CD4-positive, CD25-positive, alpha-beta regulatory T cell (primary cell): ENCODE measurements at regions not wholly inside any gene's neighbourhood (a gene's known extent, or its start where the extent isn't known, plus 50 kb on each side); places are given as distances from the start of the nearest gene placed in this dataset.

Experiments used
- ATAC-seq, 2 donors: fragments of 150-1000 bp; cut with Tn5 transposase; one replicate each; pipeline ENCODE4 v1.10.0; 2021; ENCODE audit warnings: low read depth in 2 of 2, moderate number of reproducible peaks in 2 of 2, moderate library complexity in 1 of 2
- DNase-seq, 3 donors: peaks; one replicate each; pipeline versions ENCODE4 v3.0.0 to v3.0.0-alpha.2; 2012 to 2022; ENCODE audit warnings: mixed read lengths in 1 of 3
- H3K27ac ChIP-seq: one replicate; pipeline ENCODE4 v1.7.0; 2013; ENCODE audit warnings: mild to moderate bottlenecking, low read length; ENCODE audit not compliant: insufficient read depth, poor library complexity, severe bottlenecking
- H3K27me3 ChIP-seq: one replicate; pipeline ENCODE4 v1.7.0; 2013; ENCODE audit warnings: low read length; ENCODE audit not compliant: control insufficient read depth, insufficient read depth
- H3K36me3 ChIP-seq: one replicate; pipeline ENCODE4 v1.7.0; 2013; ENCODE audit warnings: mild to moderate bottlenecking, low read length, moderate library complexity; ENCODE audit not compliant: control insufficient read depth, insufficient read depth
- H3K4me1 ChIP-seq: 2 replicates; pipeline ENCODE4 v1.7.0; 2013; ENCODE audit warnings: mild to moderate bottlenecking, low read length; ENCODE audit not compliant: insufficient read depth, control insufficient read depth, poor library complexity, severe bottlenecking
- H3K4me3 ChIP-seq: one replicate; pipeline ENCODE4 v1.7.0; 2013; ENCODE audit warnings: low read depth, mild to moderate bottlenecking, low read length, moderate library complexity
- H3K9me3 ChIP-seq, 2 experiments: 1 replicate in 1 of 2; 2 replicates in 1 of 2; pipeline ENCODE4 v1.7.0; 2013; ENCODE audit warnings: low read length in 2 of 2, mild to moderate bottlenecking in 1 of 2, moderate library complexity in 1 of 2; ENCODE audit not compliant: control insufficient read depth in 2 of 2
- H3K27ac Mint-ChIP-seq, 3 donors: one replicate each; pipeline ENCODE4 v1.8.0; 2020 to 2022; ENCODE audit warnings: mild to moderate bottlenecking in 3 of 3, mixed read lengths in 3 of 3, moderate library complexity in 2 of 3
- H3K27me3 Mint-ChIP-seq: one replicate; pipeline ENCODE4 v1.8.0; 2022; ENCODE audit warnings: mild to moderate bottlenecking, mixed read lengths
- H3K36me3 Mint-ChIP-seq: one replicate; pipeline ENCODE4 v1.8.0; 2020; ENCODE audit warnings: mixed read lengths
- H3K4me1 Mint-ChIP-seq, 4 donors: one replicate each; pipeline ENCODE4 v1.8.0; 2020 to 2022; ENCODE audit warnings: mixed read lengths in 4 of 4, mild to moderate bottlenecking in 1 of 4
- H3K4me3 Mint-ChIP-seq, 4 donors: one replicate each; pipeline ENCODE4 v1.8.0; 2020 to 2022; ENCODE audit warnings: mild to moderate bottlenecking in 4 of 4, mixed read lengths in 4 of 4, moderate library complexity in 3 of 4
- H3K9me3 Mint-ChIP-seq, 7 donors: one replicate each; pipeline ENCODE4 v1.8.0; 2020 to 2022; ENCODE audit warnings: mixed read lengths in 7 of 7, mild to moderate bottlenecking in 3 of 7, moderate library complexity in 2 of 7

DNA sequence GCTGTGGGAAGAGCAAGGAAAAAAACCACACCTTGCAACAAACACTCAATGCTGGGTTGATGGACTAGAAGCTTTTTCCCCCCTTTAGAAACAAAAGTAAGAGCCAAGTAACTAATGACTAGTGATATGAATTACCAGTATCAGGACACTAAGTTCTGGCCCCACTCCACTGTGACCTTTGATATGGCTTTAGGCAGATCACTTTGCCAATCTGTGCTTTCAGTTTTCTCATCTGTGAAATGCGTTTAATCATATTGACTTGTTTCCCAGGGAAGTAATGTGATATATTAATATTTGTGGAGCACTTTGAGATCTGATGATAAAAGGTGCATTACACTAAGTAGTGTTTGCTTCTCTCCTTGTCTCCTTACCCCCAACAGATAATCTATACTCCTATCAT lies 319.3 kb upstream of the SATB1 start:
- Mint-ChIP-seq H3K9me3 (no peaks in the 10 kb centered on the region), H3K36me3 (no peaks in the 10 kb centered on the region), H3K27ac (peak overlapping the region; percentile 1 to 60 (median 59)), H3K4me1 (peaks cover 11 to 55% (median 34%) of the 10 kb centered on the region in 4 donors), H3K4me3 (no peak overlapping the region), H3K27me3 (peaks cover 2% of the 10 kb centered on the region)
- DNase-seq: no peak
- Histone ChIP-seq H3K4me3 (no peak overlapping the region), H3K4me1 (peaks cover 31% of the 10 kb centered on the region), H3K27me3 (no peaks in the 10 kb centered on the region), H3K36me3 (no peaks in the 10 kb centered on the region), H3K27ac (no peak overlapping the region), H3K9me3 (no peaks in the 10 kb centered on the region)
- no peak for ATAC-seq

DNA sequence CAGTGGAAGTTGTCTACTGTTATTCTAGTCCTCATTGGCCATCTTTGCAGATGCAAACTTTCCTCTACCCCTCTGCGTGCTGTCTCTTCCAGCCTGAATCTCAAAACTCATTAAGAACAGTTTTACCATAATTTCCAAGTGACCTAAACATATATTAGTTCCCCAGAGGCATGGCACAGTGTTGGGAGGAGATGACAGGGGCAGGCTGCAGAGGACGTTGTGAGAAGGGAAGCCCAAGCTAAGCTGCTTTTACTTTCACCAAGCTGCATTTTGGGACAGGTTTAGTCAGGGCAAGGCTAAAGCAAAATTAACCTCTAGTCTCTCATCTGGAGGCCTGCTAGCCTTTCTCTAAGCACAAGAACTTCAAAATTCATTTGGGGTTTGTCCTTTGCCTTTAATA lies 318.6 kb upstream of the SATB1 start:
- Mint-ChIP-seq H3K4me1 (peaks cover 11 to 62% (median 39%) of the 10 kb centered on the region in 4 donors), H3K9me3 (no peaks in the 10 kb centered on the region), H3K4me3 (peak overlapping the region in 2 of 4 donors; percentile 12 to 51), H3K27ac (peak overlapping the region in 1 of 3 donors; percentile 63), H3K27me3 (no peaks in the 10 kb centered on the region), H3K36me3 (no peaks in the 10 kb centered on the region)
- no peaks in the 10 kb centered on the region for H3K36me3 ChIP-seq
- no peaks in the 10 kb centered on the region for H3K27me3 ChIP-seq
- no peaks in the 10 kb centered on the region for H3K9me3 ChIP-seq
- DNase-seq (peak in 1 of 3 donors; percentile 39), ATAC-seq (no peak)
- no peak overlapping the region for H3K27ac ChIP-seq
- H3K4me1 ChIP-seq: peaks cover 32% of the 10 kb centered on the region
- no peak overlapping the region for H3K4me3 ChIP-seq

GRCh38 chr3:18740631-18741583 lies 315.8 kb upstream of the SATB1 start:
- Histone ChIP-seq H3K36me3 (no peaks in the 10 kb centered on the region), H3K27me3 (no peaks in the 10 kb centered on the region), H3K9me3 (no peaks in the 10 kb centered on the region), H3K4me1 (peaks cover 32% of the 10 kb centered on the region), H3K27ac (peak overlapping the region; percentile 89), H3K4me3 (peak overlapping the region; percentile 80)
- ATAC-seq: peak; percentile 73
- no peaks in the 10 kb centered on the region for H3K9me3 Mint-ChIP-seq
- H3K27ac Mint-ChIP-seq: peak overlapping the region; percentile 80 to 96 (median 92)
- peak overlapping the region; percentile 54 to 85 (median 80) for H3K4me3 Mint-ChIP-seq
- peak; percentile 53 to 88 (median 80) for DNase-seq
- H3K36me3 Mint-ChIP-seq: no peaks in the 10 kb centered on the region
- no peaks in the 10 kb centered on the region for H3K27me3 Mint-ChIP-seq
- peaks cover 18 to 77% (median 50%) of the 10 kb centered on the region in 4 donors for H3K4me1 Mint-ChIP-seq

- H3K27ac ChIP-seq: no peak overlapping the region
- Mint-ChIP-seq H3K9me3 (no peaks in the 10 kb centered on the region), H3K27me3 (no peaks in the 10 kb centered on the region), H3K27ac (peak overlapping the region; percentile 62 to 96 (median 93)), H3K4me1 (peaks cover 18 to 63% (median 41%) of the 10 kb centered on the region in 4 donors), H3K36me3 (no peaks in the 10 kb centered on the region), H3K4me3 (peak overlapping the region in 1 of 4 donors; percentile 8)
- no peaks in the 10 kb centered on the region for H3K27me3 ChIP-seq
- H3K9me3 ChIP-seq: no peaks in the 10 kb centered on the region
- no peak for ATAC-seq
- DNase-seq: peak in 1 of 3 donors; percentile 34
- peaks cover 32% of the 10 kb centered on the region for H3K4me1 ChIP-seq
- H3K4me3 ChIP-seq: no peak overlapping the region
- no peaks in the 10 kb centered on the region for H3K36me3 ChIP-seq
These were observed 313.9 kb upstream of the SATB1 start for GRCh38 chr3:18739099-18739433.

GRCh38 chr3:18738393-18739098 lies 313.4 kb upstream of the SATB1 start:
- Histone ChIP-seq H3K27me3 (no peaks in the 10 kb centered on the region), H3K27ac (no peak overlapping the region), H3K36me3 (no peaks in the 10 kb centered on the region), H3K4me1 (peaks cover 32% of the 10 kb centered on the region), H3K9me3 (no peaks in the 10 kb centered on the region), H3K4me3 (no peak overlapping the region)
- peaks cover 18 to 59% (median 40%) of the 10 kb centered on the region in 4 donors for H3K4me1 Mint-ChIP-seq
- DNase-seq (peak in 1 of 3 donors; percentile 59), ATAC-seq (no peak)
- no peaks in the 10 kb centered on the region for H3K9me3 Mint-ChIP-seq
- peak overlapping the region; percentile 62 to 96 (median 93) for H3K27ac Mint-ChIP-seq
- no peaks in the 10 kb centered on the region for H3K36me3 Mint-ChIP-seq
- no peaks in the 10 kb centered on the region for H3K27me3 Mint-ChIP-seq
- H3K4me3 Mint-ChIP-seq: no peak overlapping the region

DNA sequence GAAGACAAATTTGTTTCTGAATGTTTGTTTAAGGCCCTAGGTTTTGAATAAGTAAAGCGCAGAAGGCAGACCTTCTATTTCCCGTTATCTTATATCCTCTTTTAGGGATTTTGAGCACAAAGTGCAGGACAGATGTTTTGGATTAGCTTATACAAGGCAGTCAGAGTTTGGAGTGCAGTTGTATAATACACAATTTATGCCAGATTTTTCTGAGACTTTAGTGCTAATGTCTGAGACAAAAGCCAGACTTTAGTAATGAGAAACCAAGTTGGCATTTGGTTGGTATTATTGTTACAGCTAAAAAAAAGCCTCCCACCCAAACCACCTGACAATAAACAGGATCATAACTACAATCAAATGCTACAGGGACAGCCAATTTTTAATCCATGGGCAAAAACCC lies 309.9 kb upstream of the SATB1 start:
- no peak for ATAC-seq
- Mint-ChIP-seq H3K27me3 (no peaks in the 10 kb centered on the region), H3K4me1 (peaks cover 13 to 40% (median 25%) of the 10 kb centered on the region in 4 donors), H3K27ac (peak overlapping the region in 1 of 3 donors; percentile 30), H3K36me3 (no peaks in the 10 kb centered on the region), H3K9me3 (no peaks in the 10 kb centered on the region), H3K4me3 (no peak overlapping the region)
- Histone ChIP-seq H3K9me3 (no peaks in the 10 kb centered on the region), H3K27ac (no peak overlapping the region), H3K4me3 (no peak overlapping the region), H3K4me1 (peaks cover 7% of the 10 kb centered on the region), H3K27me3 (no peaks in the 10 kb centered on the region), H3K36me3 (no peaks in the 10 kb centered on the region)
- DNase-seq: no peak

DNA sequence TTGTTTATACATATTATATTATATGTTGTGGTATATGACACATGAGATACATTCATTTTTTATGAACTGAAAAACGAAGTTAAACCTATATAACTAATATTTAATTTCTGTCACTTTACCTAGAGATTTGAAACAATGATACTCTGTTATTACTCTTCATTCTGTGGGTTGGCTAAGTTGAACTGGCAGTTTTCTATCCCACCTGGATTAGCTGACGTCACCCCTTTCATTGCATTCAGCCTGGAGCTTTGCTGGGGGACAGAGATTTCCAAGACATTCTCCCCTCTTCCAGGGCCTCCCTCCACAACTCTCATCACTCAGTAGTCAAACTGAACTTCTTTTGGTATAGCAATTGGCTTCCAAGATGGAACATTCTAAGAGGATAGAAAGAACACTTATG lies 309.2 kb upstream of the SATB1 start:
- DNase-seq (no peak), ATAC-seq (no peak)
- H3K27ac Mint-ChIP-seq: peak overlapping the region in 2 of 3 donors; percentile 4 to 30
- H3K27me3 Mint-ChIP-seq: no peaks in the 10 kb centered on the region
- no peaks in the 10 kb centered on the region for H3K36me3 Mint-ChIP-seq
- Histone ChIP-seq H3K27me3 (no peaks in the 10 kb centered on the region), H3K27ac (no peak overlapping the region), H3K36me3 (no peaks in the 10 kb centered on the region), H3K4me3 (no peak overlapping the region), H3K4me1 (no peaks in the 10 kb centered on the region), H3K9me3 (no peaks in the 10 kb centered on the region)
- H3K9me3 Mint-ChIP-seq: no peaks in the 10 kb centered on the region
- H3K4me1 Mint-ChIP-seq: peaks cover 9 to 37% (median 25%) of the 10 kb centered on the region in 4 donors
- no peak overlapping the region for H3K4me3 Mint-ChIP-seq
